SK-N-SH treated with all-trans-retinoic acid at 6 μM for 48 hours (cell line): ENCODE measurements at regions not wholly inside any gene's neighbourhood (a gene's known extent, or its start where the extent isn't known, plus 50 kb on each side); places are given as distances from the start of the nearest gene placed in this dataset.

Source experiments
- ARNTL ChIP-seq: fragments of 450-650 bp; formaldehyde crosslinking; IDR thresholded peaks from 2 replicates; pipeline ENCODE4 v1.5.0; 2020; ENCODE audit warnings: low read depth, mild to moderate bottlenecking, moderate library complexity, borderline replicate concordance
- BACH2 ChIP-seq: fragments of 250-450 bp; sonication (Bioruptor Pico); IDR thresholded peaks from 2 replicates; pipeline ENCODE4 v1.9.0; 2021; ENCODE audit warnings: mild to moderate bottlenecking, borderline replicate concordance
- ESRRG ChIP-seq: fragments of 250-450 bp; sonication (Bioruptor Pico); IDR thresholded peaks from 2 replicates; pipeline ENCODE4 v1.6.1; 2021; ENCODE audit warnings: mild to moderate bottlenecking
- RARB ChIP-seq: fragments of 250-450 bp; sonication (Bioruptor Pico); IDR thresholded peaks from 2 replicates; pipeline ENCODE4 v1.8.0; 2021; ENCODE audit warnings: mild to moderate bottlenecking, moderate library complexity
- SNAI2 ChIP-seq: fragments of 250-450 bp; sonication (Bioruptor Pico); IDR thresholded peaks from 2 replicates; pipeline ENCODE4 v1.5.0; 2020; ENCODE audit warnings: mild to moderate bottlenecking, moderate library complexity
- TCF4 ChIP-seq: fragments of 250-450 bp; sonication (Bioruptor Pico); IDR thresholded peaks from 2 replicates; pipeline ENCODE4 v1.8.0; 2021; ENCODE audit warnings: mild to moderate bottlenecking, moderate library complexity, borderline replicate concordance
- TOX ChIP-seq: fragments of 250-450 bp; sonication (Bioruptor Pico); IDR thresholded peaks from 2 replicates; pipeline ENCODE4 v1.8.0; 2021; ENCODE audit warnings: mild to moderate bottlenecking, moderate library complexity, borderline replicate concordance
- ZFP3 ChIP-seq: fragments of 250-450 bp; sonication (Bioruptor Pico); IDR thresholded peaks from 2 replicates; pipeline ENCODE4 v1.5.0; 2020; ENCODE audit warnings: mild to moderate bottlenecking, moderate library complexity
- ZFP30 ChIP-seq: fragments of 450-650 bp; formaldehyde crosslinking; IDR thresholded peaks from 2 replicates; pipeline ENCODE4 v1.5.0; 2022; ENCODE audit warnings: mild to moderate bottlenecking, moderate library complexity
- ZNF565 ChIP-seq: fragments of 450-650 bp; formaldehyde crosslinking; conservative IDR thresholded peaks from 2 replicates; pipeline ENCODE4 v1.5.0; 2020; ENCODE audit warnings: low read depth, mild to moderate bottlenecking, moderate library complexity
- TF ChIP-seq, protein P1 (sequence below): fragments of 250-450 bp; sonication (Bioruptor Pico); IDR thresholded peaks from 2 replicates; pipeline ENCODE4 v1.8.0; 2020; ENCODE audit warnings: mild to moderate bottlenecking, moderate library complexity, borderline replicate concordance
- TF ChIP-seq, protein P2 (sequence below): fragments of 250-450 bp; sonication (Bioruptor Pico); IDR thresholded peaks from 2 replicates; pipeline ENCODE4 v1.5.1; 2021; ENCODE audit warnings: mild to moderate bottlenecking, moderate library complexity

DNA sequence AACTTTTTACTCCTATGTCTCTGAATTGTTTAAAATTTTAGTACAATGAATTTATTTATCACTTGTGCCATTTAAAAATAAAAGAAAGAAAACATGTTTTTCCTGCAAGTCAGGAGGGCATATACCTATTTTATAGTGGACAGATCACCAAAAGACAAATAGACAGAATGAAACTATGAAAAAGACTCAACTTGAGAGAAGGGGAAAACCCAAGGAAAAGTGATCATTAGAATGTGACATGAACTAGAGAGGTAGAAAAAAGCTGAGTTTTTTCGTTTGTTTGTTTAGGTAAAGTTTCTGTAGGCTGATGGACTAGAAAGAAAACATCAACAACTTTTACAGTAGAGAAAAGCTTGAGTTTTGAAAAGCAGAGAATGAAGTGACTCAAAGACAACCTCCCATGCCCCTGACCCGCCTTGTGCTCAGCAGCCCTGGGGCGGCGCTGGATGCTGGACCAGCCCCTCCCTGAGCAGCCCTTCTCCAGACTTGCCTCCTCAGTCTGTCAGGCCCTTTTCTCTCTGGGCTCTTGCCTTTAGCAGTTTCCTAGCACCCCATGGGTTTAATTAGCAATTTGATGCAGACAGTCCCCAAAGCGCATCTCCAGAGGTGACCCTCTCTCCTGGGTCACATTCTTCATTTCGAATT lies 95.1 kb upstream of the ARID2 start:
- TF ChIP-seq SNAI2 (CRISPR knock-in tag) (no peak), TOX (no peak), ZFP3 (CRISPR knock-in tag) (no peak), RARB (CRISPR knock-in tag) (no peak), ARNTL (CRISPR knock-in tag) (no peak), ESRRG (CRISPR knock-in tag) (no peak), BACH2 (no peak), ZFP30 (CRISPR knock-in tag) (no peak), ZNF565 (no peak), TCF4 (CRISPR knock-in tag) (no peak)
- TF ChIP-seq, protein P1, sequence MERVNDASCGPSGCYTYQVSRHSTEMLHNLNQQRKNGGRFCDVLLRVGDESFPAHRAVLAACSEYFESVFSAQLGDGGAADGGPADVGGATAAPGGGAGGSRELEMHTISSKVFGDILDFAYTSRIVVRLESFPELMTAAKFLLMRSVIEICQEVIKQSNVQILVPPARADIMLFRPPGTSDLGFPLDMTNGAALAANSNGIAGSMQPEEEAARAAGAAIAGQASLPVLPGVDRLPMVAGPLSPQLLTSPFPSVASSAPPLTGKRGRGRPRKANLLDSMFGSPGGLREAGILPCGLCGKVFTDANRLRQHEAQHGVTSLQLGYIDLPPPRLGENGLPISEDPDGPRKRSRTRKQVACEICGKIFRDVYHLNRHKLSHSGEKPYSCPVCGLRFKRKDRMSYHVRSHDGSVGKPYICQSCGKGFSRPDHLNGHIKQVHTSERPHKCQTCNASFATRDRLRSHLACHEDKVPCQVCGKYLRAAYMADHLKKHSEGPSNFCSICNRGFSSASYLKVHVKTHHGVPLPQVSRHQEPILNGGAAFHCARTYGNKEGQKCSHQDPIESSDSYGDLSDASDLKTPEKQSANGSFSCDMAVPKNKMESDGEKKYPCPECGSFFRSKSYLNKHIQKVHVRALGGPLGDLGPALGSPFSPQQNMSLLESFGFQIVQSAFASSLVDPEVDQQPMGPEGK: no peak
- TF ChIP-seq, protein P2, sequence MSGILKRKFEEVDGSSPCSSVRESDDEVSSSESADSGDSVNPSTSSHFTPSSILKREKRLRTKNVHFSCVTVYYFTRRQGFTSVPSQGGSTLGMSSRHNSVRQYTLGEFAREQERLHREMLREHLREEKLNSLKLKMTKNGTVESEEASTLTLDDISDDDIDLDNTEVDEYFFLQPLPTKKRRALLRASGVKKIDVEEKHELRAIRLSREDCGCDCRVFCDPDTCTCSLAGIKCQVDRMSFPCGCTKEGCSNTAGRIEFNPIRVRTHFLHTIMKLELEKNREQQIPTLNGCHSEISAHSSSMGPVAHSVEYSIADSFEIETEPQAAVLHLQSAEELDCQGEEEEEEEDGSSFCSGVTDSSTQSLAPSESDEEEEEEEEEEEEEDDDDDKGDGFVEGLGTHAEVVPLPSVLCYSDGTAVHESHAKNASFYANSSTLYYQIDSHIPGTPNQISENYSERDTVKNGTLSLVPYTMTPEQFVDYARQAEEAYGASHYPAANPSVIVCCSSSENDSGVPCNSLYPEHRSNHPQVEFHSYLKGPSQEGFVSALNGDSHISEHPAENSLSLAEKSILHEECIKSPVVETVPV (CRISPR knock-in tag): no peak
